Activated naive CD8-positive, alpha-beta T cell treated with anti-CD3 and anti-CD28 coated beads, Interleukin-2, amount 50 U/mL, for 24 hours (primary cell): ENCODE measurements at regions not wholly inside any gene's neighbourhood (a gene's known extent, or its start where the extent isn't known, plus 50 kb on each side); places are given as distances from the start of the nearest gene placed in this dataset.

Source experiments
- ATAC-seq: fragments of 150-1000 bp; cut with Tn5 transposase; one replicate; pipeline ENCODE4 v1.10.0; 2021
- DNase-seq: peaks from one replicate; pipeline ENCODE4 v3.0.0; 2021
- H3K27ac Mint-ChIP-seq: one replicate; pipeline ENCODE4 v1.8.0; 2021; ENCODE audit warnings: mild to moderate bottlenecking, mixed read lengths
- H3K27me3 Mint-ChIP-seq: one replicate; pipeline ENCODE4 v1.8.0; 2021; ENCODE audit warnings: mixed read lengths
- H3K36me3 Mint-ChIP-seq: one replicate; pipeline ENCODE4 v1.8.0; 2021; ENCODE audit warnings: low read depth, mixed read lengths
- H3K4me1 Mint-ChIP-seq: one replicate; pipeline ENCODE4 v1.8.0; 2021; ENCODE audit warnings: mixed read lengths
- H3K4me3 Mint-ChIP-seq: one replicate; pipeline ENCODE4 v1.8.0; 2021; ENCODE audit warnings: mild to moderate bottlenecking, moderate library complexity, mixed read lengths
- H3K9me3 Mint-ChIP-seq: one replicate; pipeline ENCODE4 v1.8.0; 2021; ENCODE audit warnings: mixed read lengths

DNA sequence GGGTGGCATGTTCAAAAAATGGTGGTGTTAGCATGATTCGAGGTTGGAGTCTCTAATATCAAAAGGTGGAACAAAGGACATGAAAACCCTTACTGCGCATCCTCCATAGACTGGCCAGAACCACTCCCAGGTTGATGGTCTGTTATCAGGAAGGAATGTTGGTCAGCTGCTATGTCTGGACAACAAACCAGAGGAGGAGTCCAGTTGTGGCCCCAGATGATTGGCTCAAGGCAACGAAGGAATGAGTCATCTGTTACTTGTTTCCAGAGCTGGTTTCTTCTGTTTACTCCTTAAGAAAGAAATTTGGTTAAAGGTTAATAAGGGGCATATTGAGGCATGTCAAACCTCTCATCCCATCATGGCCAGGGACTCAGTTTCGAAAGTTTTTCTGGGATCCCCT is 56.8 kb upstream of the GRIA4 start:
- no peaks in the 10 kb centered on the region for H3K27me3 Mint-ChIP-seq
- H3K36me3 Mint-ChIP-seq = no peaks in the 10 kb centered on the region
- H3K9me3 Mint-ChIP-seq = no peaks in the 10 kb centered on the region
- H3K4me3 Mint-ChIP-seq = no peak overlapping the region
- no peak for DNase-seq
- no peak overlapping the region for H3K27ac Mint-ChIP-seq
- H3K4me1 Mint-ChIP-seq = no peaks in the 10 kb centered on the region
- no peak for ATAC-seq

DNA sequence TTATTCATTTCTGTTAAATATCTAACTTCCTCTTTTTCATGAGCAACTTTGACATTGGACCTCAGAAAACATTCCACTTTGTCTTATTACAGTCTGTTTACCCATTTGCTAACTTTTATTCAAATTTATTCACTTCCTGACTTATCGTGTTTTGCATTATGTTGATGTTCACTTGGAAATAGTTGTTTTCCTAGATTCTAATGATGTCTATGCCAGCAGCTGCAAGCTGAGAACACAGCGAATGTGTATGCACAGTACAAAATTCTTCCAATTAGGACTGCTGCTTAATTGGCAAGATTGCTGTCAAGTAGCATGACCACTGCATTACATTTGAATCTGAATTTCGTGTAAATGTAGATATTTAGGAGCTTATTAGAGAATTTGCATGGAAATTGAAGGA is 61.5 kb upstream of the GRIA4 start:
- Mint-ChIP-seq H3K4me3 (no peak overlapping the region), H3K36me3 (no peaks in the 10 kb centered on the region), H3K4me1 (no peaks in the 10 kb centered on the region), H3K27ac (no peak overlapping the region), H3K27me3 (no peaks in the 10 kb centered on the region), H3K9me3 (no peaks in the 10 kb centered on the region)
- DNase-seq (no peak), ATAC-seq (no peak)

DNA sequence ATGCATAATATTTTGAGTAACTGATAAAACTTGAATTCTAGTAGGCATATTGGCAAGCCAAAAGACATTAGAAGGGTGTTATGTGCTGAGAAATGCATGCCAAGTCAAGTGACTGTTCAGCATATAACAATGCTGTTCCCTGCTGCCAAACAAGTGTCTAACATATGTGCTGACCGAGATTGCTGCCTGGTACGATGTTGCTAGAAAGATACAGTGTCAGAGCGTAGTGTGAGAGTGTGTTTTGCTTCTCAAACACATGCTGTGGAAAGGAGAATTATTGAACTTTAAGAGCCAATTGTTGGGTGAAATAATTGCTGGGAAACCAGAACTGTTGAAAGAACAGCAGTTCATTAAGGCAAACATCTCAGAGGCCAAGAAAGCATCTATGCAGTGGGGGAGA is 71.3 kb upstream of the GRIA4 start:
- no peak overlapping the region for H3K27ac Mint-ChIP-seq

DNA sequence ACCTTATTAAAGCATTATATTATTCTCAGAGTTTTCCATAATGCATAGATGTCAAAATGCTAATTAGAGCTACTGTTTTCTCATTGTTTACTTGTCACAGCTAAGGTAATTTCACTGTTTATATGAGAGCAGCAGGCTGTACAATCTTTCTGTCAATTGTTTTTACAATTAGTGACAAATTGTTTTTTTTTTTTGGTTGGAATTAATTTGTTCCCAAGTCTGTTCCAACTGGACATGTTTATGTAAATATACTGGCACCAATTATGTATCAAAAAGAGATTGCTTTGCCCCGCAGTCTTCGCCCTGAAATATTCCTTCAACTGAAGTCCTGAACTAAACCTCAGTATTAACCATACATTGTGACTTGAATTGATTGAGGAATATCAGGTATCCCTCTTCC is 72.3 kb upstream of the GRIA4 start:
- ATAC-seq (no peak), DNase-seq (no peak)
- Mint-ChIP-seq H3K36me3 (no peaks in the 10 kb centered on the region), H3K4me1 (no peaks in the 10 kb centered on the region), H3K27ac (no peak overlapping the region), H3K27me3 (no peaks in the 10 kb centered on the region), H3K9me3 (no peaks in the 10 kb centered on the region), H3K4me3 (no peak overlapping the region)

More for the DNA sequence above, 71.3 kb upstream of the GRIA4 start:
- no peak overlapping the region for H3K4me3 Mint-ChIP-seq
- DNase-seq (no peak), ATAC-seq (no peak)
- no peaks in the 10 kb centered on the region for H3K9me3 Mint-ChIP-seq
- no peaks in the 10 kb centered on the region for H3K27me3 Mint-ChIP-seq
- H3K4me1 Mint-ChIP-seq = no peaks in the 10 kb centered on the region
- H3K36me3 Mint-ChIP-seq = no peaks in the 10 kb centered on the region

DNA sequence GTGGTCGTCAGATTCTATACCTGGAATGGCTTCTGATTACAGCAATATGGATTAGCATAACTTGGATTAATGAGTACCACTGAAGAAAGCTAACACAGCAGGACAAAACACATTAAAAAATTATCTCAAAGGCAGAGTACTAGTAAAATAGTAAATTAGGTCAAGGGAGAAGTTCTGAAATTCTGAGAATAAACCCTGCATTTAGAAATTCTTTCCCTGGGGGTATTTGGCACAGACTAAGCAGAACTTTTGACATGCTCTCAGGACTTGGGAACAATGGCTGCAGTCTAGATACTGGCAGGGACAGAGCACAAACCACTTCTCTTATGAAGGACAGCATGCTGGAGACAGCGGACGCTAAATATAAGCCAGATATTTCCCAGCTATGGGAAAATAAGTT is 85.6 kb upstream of the GRIA4 start:
- Mint-ChIP-seq H3K4me1 (no peaks in the 10 kb centered on the region), H3K27ac (no peak overlapping the region), H3K36me3 (no peaks in the 10 kb centered on the region), H3K4me3 (no peak overlapping the region), H3K9me3 (peaks cover 6% of the 10 kb centered on the region), H3K27me3 (peaks cover 2% of the 10 kb centered on the region)
- DNase-seq (no peak), ATAC-seq (no peak)

DNA sequence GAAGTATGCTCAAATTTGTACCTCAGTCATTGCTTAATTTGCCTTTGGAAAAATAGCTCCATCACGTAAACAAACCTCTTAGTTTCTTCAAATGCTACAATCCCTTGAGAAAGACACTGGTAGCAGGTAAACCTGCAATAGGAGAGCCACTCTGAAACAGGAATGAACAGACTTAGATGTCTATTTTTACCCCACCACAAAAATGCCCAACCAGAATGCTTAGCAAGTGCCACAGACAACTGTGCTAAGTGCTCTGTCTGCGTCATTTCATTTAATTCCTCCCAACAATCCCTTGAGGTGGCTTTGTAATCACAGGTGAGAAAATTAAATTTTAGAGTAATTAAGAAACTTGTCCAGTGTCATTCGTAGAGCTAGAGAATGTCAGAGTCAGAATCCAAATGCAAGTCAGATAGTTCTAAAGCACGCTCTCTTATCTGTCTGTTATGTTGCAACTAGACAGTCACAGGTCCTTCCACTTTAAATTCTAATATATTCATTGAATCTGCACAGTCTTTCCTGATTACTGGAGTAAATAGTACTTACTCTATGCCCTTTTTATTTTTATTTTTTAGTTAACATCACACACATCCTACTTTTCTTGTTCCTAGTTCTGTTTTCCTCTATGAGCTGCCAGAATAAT is 89.0 kb upstream of the GRIA4 start:
- ATAC-seq (no peak), DNase-seq (no peak)
- peaks cover 5% of the 10 kb centered on the region for H3K9me3 Mint-ChIP-seq
- H3K4me1 Mint-ChIP-seq = no peaks in the 10 kb centered on the region
- peaks cover 2% of the 10 kb centered on the region for H3K27me3 Mint-ChIP-seq
- no peak overlapping the region for H3K4me3 Mint-ChIP-seq
- H3K27ac Mint-ChIP-seq = no peak overlapping the region
- H3K36me3 Mint-ChIP-seq = no peaks in the 10 kb centered on the region

DNA sequence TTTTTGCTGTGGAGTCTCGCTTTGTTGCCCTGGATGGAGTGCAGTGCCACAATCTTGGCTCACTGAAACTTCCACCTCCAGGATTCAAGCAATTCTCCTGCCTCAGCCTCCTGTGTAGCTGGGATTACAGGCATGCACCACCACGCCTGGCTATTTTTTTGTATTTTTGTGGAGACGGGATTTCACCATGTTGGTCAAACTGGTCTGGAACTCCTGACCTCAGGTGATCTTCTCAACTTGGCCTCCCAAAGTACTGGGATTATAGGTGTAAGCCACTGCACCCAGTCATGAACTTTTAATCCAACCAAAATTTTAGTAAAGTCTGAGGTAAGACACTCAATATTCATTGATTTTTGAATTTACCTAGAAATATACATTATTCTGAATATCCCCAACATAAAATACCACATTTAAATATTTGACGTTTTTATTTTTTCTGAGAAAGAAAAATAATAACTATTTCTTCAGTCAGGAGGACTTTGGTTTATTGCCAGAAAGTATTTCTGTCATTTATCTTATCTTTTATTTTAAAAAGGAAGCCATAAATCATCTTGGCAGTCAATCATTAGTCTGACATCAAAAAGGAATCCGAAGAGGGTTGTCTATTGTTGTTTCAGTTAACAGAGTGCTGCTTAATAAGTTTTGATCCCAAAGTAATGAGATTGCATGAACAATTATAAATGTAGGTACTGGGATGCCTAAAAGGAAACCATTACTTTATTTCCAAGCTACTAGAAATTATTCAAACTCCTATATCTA is 102.2 kb upstream of the GRIA4 start:
- no peak for DNase-seq
- H3K4me3 Mint-ChIP-seq = no peak overlapping the region
- H3K9me3 Mint-ChIP-seq = no peaks in the 10 kb centered on the region
- no peaks in the 10 kb centered on the region for H3K4me1 Mint-ChIP-seq
- no peak for ATAC-seq
- no peak overlapping the region for H3K27ac Mint-ChIP-seq
- no peaks in the 10 kb centered on the region for H3K36me3 Mint-ChIP-seq
- H3K27me3 Mint-ChIP-seq = no peaks in the 10 kb centered on the region

DNA sequence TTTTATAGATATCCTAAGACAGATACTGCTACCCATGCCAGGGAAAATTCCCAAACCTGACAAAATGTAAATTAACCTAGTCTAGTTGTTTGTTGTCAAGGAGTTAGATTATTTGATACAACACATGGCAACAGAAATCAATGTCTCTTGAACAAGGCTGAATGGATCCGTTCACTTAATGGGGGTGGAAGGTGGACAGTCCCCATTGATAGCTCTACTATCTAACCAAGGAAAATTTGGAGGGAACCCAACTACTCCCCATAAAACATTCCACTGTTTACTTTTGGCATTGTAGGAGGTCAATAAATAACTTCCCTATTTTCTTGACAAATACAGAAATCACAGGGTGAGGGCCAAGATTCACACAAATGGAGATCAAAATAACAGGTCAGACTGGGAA is 117.9 kb upstream of the GRIA4 start:
- no peaks in the 10 kb centered on the region for H3K9me3 Mint-ChIP-seq
- ATAC-seq (no peak), DNase-seq (no peak)
- no peaks in the 10 kb centered on the region for H3K27me3 Mint-ChIP-seq
- H3K36me3 Mint-ChIP-seq = no peaks in the 10 kb centered on the region
- H3K4me3 Mint-ChIP-seq = no peak overlapping the region
- H3K4me1 Mint-ChIP-seq = no peaks in the 10 kb centered on the region
- no peak overlapping the region for H3K27ac Mint-ChIP-seq

DNA sequence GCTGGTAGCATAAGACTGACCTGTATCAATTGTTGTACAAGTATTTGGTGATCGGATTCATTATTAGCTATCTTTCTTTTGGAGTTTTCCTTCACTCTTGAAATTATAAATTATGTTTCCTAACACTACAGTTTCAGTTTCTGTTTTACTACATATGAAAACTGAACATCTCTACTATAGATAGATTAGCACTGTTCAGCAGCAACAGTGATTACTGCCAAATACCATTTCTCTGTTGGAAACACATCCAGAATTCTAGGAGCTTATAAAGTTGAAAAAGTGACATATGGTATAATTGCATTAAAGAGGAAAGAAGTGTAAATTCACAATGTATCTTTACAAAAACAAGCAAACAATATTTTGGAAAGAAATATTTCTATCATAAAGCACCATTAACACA is 118.5 kb upstream of the GRIA4 start:
- Mint-ChIP-seq H3K4me3 (no peak overlapping the region), H3K4me1 (no peaks in the 10 kb centered on the region), H3K9me3 (no peaks in the 10 kb centered on the region), H3K27me3 (peaks cover 2% of the 10 kb centered on the region), H3K36me3 (no peaks in the 10 kb centered on the region), H3K27ac (no peak overlapping the region)
- ATAC-seq (no peak), DNase-seq (no peak)

DNA sequence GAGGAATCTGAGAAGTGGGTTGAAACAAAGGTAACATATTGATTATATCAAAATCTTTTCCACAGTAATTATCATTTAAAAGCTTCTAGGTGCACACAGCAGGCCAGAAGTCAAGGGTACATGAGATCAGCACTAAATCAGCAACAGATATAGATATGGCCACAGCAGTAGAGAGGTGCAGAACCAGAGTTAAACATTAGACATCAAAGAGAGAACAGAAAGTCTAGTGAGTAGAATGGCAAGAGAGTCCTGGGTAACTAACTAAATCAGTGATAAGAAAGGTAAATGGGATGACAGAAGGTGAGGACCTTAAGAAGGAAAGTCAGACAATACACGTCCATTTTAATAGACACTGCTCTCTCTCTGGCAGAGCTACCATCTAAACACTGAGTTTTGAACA is 119.5 kb upstream of the GRIA4 start:
- DNase-seq (no peak), ATAC-seq (no peak)
- H3K4me3 Mint-ChIP-seq = no peak overlapping the region
- H3K27me3 Mint-ChIP-seq = peaks cover 2% of the 10 kb centered on the region
- H3K9me3 Mint-ChIP-seq = no peaks in the 10 kb centered on the region
- no peaks in the 10 kb centered on the region for H3K4me1 Mint-ChIP-seq
- no peak overlapping the region for H3K27ac Mint-ChIP-seq
- no peaks in the 10 kb centered on the region for H3K36me3 Mint-ChIP-seq

DNA sequence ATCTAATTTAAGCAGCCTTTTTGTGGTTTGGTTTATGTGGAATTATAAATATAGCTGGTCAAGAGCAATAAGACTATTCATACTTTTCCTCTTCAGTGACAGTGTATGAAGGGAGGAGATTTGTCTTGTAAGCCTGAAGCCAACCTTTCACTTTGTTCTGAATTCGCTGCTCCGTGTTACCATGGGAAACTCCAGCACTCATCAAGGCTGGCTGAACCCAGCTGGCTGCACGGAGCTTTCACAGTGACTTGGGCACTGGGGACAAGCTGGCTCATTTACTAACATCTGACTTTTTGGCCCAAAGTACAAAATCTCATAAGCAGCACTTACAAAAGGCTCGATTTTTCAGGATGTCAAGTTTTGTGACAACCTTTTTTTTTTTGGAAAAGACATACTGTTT is 120.4 kb upstream of the GRIA4 start:
- Mint-ChIP-seq H3K27me3 (peaks cover 2% of the 10 kb centered on the region), H3K4me3 (no peak overlapping the region), H3K36me3 (no peaks in the 10 kb centered on the region), H3K9me3 (no peaks in the 10 kb centered on the region), H3K27ac (no peak overlapping the region), H3K4me1 (no peaks in the 10 kb centered on the region)
- ATAC-seq (no peak), DNase-seq (no peak)

DNA sequence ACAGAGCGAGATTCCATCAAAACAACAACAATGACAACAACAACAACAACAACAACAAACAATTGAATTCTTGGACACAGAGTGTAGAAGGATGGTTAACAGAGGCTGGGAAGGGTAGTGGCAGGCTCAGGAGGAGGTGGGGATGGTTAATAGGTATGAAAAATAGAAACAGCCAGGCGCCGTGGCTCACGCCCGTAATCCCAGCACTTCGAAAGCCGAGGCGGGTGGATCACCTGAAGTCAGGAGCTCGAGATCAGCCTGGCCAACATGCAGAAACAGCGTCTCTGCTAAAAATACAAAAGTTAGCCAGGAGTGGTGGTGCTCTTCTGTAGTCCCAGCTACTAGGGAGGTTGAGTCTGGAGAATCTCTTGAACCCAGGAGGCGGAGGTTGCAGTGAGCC is 122.9 kb upstream of the GRIA4 start:
- Mint-ChIP-seq H3K36me3 (no peaks in the 10 kb centered on the region), H3K9me3 (no peaks in the 10 kb centered on the region), H3K27me3 (peaks cover 2% of the 10 kb centered on the region), H3K27ac (no peak overlapping the region), H3K4me3 (no peak overlapping the region), H3K4me1 (no peaks in the 10 kb centered on the region)
- no peak for ATAC-seq
- no peak for DNase-seq

DNA sequence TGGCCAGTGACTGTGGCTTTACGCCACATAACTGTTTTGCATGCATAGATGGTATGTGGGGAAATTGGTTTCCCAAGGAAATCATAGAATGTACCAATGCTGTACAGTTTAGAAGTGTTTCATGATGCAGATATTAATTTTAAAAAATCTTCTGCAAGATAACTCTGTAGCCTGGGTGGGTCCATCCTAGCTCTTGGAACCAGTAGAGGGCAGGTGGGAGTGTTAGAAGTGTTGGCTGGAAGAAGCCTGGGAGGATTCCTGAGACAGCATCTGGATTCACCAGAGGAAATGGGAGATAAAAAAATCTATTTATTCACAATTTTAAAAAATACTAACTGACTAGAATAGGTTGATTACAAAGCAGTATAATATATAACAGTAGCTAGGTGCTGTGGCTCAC is 139.9 kb upstream of the GRIA4 start:
- Mint-ChIP-seq H3K4me1 (no peaks in the 10 kb centered on the region), H3K27ac (no peak overlapping the region), H3K36me3 (no peaks in the 10 kb centered on the region), H3K27me3 (no peaks in the 10 kb centered on the region), H3K9me3 (no peaks in the 10 kb centered on the region), H3K4me3 (no peak overlapping the region)
- DNase-seq = no peak
- ATAC-seq = no peak

DNA sequence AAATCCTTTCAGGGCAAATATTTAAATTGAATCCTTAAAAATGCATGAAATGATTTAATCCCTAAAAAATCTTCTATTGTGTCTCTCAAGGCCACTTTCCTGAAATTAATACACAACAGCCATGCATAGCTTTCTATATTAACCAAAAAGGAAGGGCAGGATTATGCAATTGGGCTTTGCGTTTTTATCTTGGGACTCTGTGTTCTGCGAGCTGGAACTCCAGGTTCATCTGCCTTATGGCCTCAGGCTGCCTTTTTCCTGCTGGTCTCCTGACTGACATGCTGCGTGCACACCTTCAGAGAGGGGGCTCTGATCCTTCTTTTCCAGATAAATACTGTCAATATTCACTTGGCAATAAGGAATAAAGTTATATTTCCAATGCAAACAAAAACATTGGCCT is 141.7 kb upstream of the GRIA4 start:
- no peak for DNase-seq
- ATAC-seq = no peak
- H3K4me1 Mint-ChIP-seq = no peaks in the 10 kb centered on the region
- H3K27ac Mint-ChIP-seq = no peak overlapping the region
- no peaks in the 10 kb centered on the region for H3K36me3 Mint-ChIP-seq
- H3K27me3 Mint-ChIP-seq = no peaks in the 10 kb centered on the region
- H3K9me3 Mint-ChIP-seq = no peaks in the 10 kb centered on the region
- no peak overlapping the region for H3K4me3 Mint-ChIP-seq

DNA sequence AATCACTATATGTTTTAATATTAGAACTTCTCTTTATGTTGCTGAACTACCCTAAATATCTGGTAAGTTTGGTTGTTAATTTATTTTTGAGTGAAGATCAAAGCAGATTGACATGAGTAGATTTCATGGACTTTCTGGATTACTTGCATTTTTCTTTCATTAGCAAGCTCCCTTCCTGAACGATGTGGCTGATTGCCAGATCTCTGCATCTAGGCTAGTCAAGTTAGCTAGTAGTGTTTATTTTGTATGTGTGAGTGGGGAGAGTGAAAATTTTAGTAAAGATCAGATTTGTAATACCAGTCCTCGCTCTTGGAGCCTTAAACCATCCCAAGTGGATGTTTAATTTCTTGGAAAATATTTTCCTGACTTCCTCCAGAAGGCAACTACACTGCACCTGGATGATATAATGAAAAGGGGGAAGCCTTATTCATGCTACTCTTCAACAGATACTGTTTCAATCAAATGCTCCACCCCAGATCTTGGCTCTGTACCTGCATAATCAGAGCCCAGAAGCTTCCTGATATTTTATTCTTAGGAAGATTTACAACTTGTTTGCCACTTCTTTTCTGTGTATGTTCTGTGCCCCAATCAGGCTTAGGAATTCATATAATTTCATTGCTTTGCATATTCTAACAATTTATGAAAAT is 143.2 kb upstream of the GRIA4 start:
- DNase-seq (no peak), ATAC-seq (no peak)
- Mint-ChIP-seq H3K27me3 (no peaks in the 10 kb centered on the region), H3K36me3 (no peaks in the 10 kb centered on the region), H3K9me3 (no peaks in the 10 kb centered on the region), H3K4me3 (no peak overlapping the region), H3K4me1 (no peaks in the 10 kb centered on the region), H3K27ac (no peak overlapping the region)
